H7 (cell line): ENCODE measurements at regions not wholly inside any gene's neighbourhood (a gene's known extent, or its start where the extent isn't known, plus 50 kb on each side); places are given as distances from the start of the nearest gene placed in this dataset.

Experiments
- DNase-seq: peaks from one replicate; pipeline ENCODE4 v3.0.0; 2012
- H3K27me3 ChIP-seq: 2 replicates; pipeline ENCODE4 v1.6.0; 2011; ENCODE audit warnings: mild to moderate bottlenecking, low read length; ENCODE audit not compliant: control insufficient read depth, insufficient read depth
- H3K36me3 ChIP-seq: replicated peaks from 2 replicates; pipeline ENCODE4 v1.5.1; 2011; ENCODE audit warnings: low read length; ENCODE audit not compliant: control insufficient read depth, insufficient read depth
- H3K4me3 ChIP-seq: 2 replicates; pipeline ENCODE4 v1.5.1; 2011; ENCODE audit warnings: low read depth, mild to moderate bottlenecking, control low read depth, low read length, moderate library complexity; ENCODE audit not compliant: insufficient read depth

- no peak for DNase-seq
- H3K4me3 ChIP-seq: no peak overlapping the region
- no peaks in the 10 kb centered on the region for H3K36me3 ChIP-seq
- H3K27me3 ChIP-seq: no peaks in the 10 kb centered on the region
Measured at GRCh38 chr3:130242850-130243569, 102.5 kb upstream of the COL6A5 start.

GRCh38 chr3:130243808-130244207 lies 101.7 kb upstream of the COL6A5 start:
- H3K27me3 ChIP-seq: no peaks in the 10 kb centered on the region
- H3K36me3 ChIP-seq: no peaks in the 10 kb centered on the region
- no peak overlapping the region for H3K4me3 ChIP-seq
- DNase-seq: no peak

- Histone ChIP-seq H3K4me3 (no peak overlapping the region), H3K36me3 (no peaks in the 10 kb centered on the region), H3K27me3 (no peaks in the 10 kb centered on the region)
- no peak for DNase-seq
Measured at GRCh38 chr3:130250982-130251381, 94.5 kb upstream of the COL6A5 start.

GRCh38 chr3:130255442-130255841 lies 90.0 kb upstream of the COL6A5 start:
- Histone ChIP-seq H3K4me3 (no peak overlapping the region), H3K27me3 (no peaks in the 10 kb centered on the region), H3K36me3 (no peaks in the 10 kb centered on the region)
- no peak for DNase-seq

- no peaks in the 10 kb centered on the region for H3K36me3 ChIP-seq
- no peak overlapping the region for H3K4me3 ChIP-seq
- DNase-seq: no peak
- no peaks in the 10 kb centered on the region for H3K27me3 ChIP-seq
Measured at GRCh38 chr3:130256821-130257340, 88.6 kb upstream of the COL6A5 start.

- no peak overlapping the region for H3K4me3 ChIP-seq
- DNase-seq: no peak
- H3K27me3 ChIP-seq: no peaks in the 10 kb centered on the region
- H3K36me3 ChIP-seq: no peaks in the 10 kb centered on the region
Measured at GRCh38 chr3:130258532-130258952, 86.9 kb upstream of the COL6A5 start.

- no peak overlapping the region for H3K4me3 ChIP-seq
- H3K36me3 ChIP-seq: no peaks in the 10 kb centered on the region
- no peak for DNase-seq
- H3K27me3 ChIP-seq: no peaks in the 10 kb centered on the region; the same call in 1 of the 2 replicates
Measured at GRCh38 chr3:130259166-130259874, 86.2 kb upstream of the COL6A5 start.

- H3K27me3 ChIP-seq: no peaks in the 10 kb centered on the region; the same call in 1 of the 2 replicates
- no peaks in the 10 kb centered on the region for H3K36me3 ChIP-seq
- no peak overlapping the region for H3K4me3 ChIP-seq
- DNase-seq: no peak
Measured at GRCh38 chr3:130260918-130261317, 84.6 kb upstream of the COL6A5 start.

GRCh38 chr3:130263708-130264107 lies 81.8 kb upstream of the COL6A5 start:
- H3K27me3 ChIP-seq: no peaks in the 10 kb centered on the region; the same call in 1 of the 2 replicates
- H3K4me3 ChIP-seq: no peak overlapping the region
- no peaks in the 10 kb centered on the region for H3K36me3 ChIP-seq
- no peak for DNase-seq

GRCh38 chr3:130266817-130267216 lies 78.7 kb upstream of the COL6A5 start:
- no peak overlapping the region for H3K4me3 ChIP-seq
- no peak for DNase-seq
- H3K27me3 ChIP-seq: no peaks in the 10 kb centered on the region; the same call in 1 of the 2 replicates
- no peaks in the 10 kb centered on the region for H3K36me3 ChIP-seq

- DNase-seq: peak; percentile 70
- no peaks in the 10 kb centered on the region for H3K36me3 ChIP-seq
- H3K4me3 ChIP-seq: no peak overlapping the region
Measured at GRCh38 chr3:130276203-130276803, 69.2 kb upstream of the COL6A5 start.

GRCh38 chr3:130288670-130289069 lies 56.8 kb upstream of the COL6A5 start:
- H3K36me3 ChIP-seq: no peaks in the 10 kb centered on the region
- H3K27me3 ChIP-seq: no peaks in the 10 kb centered on the region
- H3K4me3 ChIP-seq: no peak overlapping the region
- no peak for DNase-seq

More at GRCh38 chr3:130276203-130276803, 69.2 kb upstream of the COL6A5 start:
- H3K27me3 ChIP-seq: no peaks in the 10 kb centered on the region

GRCh38 chr3:130291148-130291547 lies 54.3 kb upstream of the COL6A5 start:
- Histone ChIP-seq H3K4me3 (no peak overlapping the region), H3K27me3 (no peaks in the 10 kb centered on the region), H3K36me3 (no peaks in the 10 kb centered on the region)
- no peak for DNase-seq

- Histone ChIP-seq H3K4me3 (no peak overlapping the region), H3K27me3 (no peaks in the 10 kb centered on the region), H3K36me3 (no peaks in the 10 kb centered on the region)
- DNase-seq: no peak
Measured at GRCh38 chr3:130293247-130293646, 52.2 kb upstream of the COL6A5 start.
